Nephron progenitor cell (in vitro differentiated cells): ENCODE measurements at regions not wholly inside any gene's neighbourhood (a gene's known extent, or its start where the extent isn't known, plus 50 kb on each side); places are given as distances from the start of the nearest gene placed in this dataset.

Source experiments
- DNase-seq: peaks from one replicate; pipeline ENCODE4 v3.0.0; 2021
- H3K27ac Mint-ChIP-seq: 2 replicates; pipeline ENCODE4 v1.8.0; 2021; ENCODE audit warnings: mild to moderate bottlenecking, moderate library complexity, mixed read lengths
- H3K27me3 Mint-ChIP-seq: 2 replicates; pipeline ENCODE4 v1.8.0; 2021; ENCODE audit warnings: mild to moderate bottlenecking, low read depth, mixed read lengths; ENCODE audit not compliant: poor library complexity
- H3K36me3 Mint-ChIP-seq: 2 replicates; pipeline ENCODE4 v1.8.0; 2021; ENCODE audit warnings: low read depth, mixed read lengths
- H3K4me1 Mint-ChIP-seq: 2 replicates; pipeline ENCODE4 v1.8.0; 2021; ENCODE audit warnings: mixed read lengths
- H3K4me3 Mint-ChIP-seq: 2 replicates; pipeline ENCODE4 v1.8.0; 2021; ENCODE audit warnings: mild to moderate bottlenecking, moderate library complexity, mixed read lengths
- H3K9me3 Mint-ChIP-seq: 2 replicates; pipeline ENCODE4 v1.8.0; 2021; ENCODE audit warnings: mild to moderate bottlenecking, moderate library complexity, mixed read lengths
- TF ChIP-seq, protein P1 (sequence below): fragments of 200-600 bp; sonication (generic); IDR thresholded peaks from 2 replicates; pipeline ENCODE4 v1.5.0; 2021; ENCODE audit warnings: antibody characterized with exemption

DNA sequence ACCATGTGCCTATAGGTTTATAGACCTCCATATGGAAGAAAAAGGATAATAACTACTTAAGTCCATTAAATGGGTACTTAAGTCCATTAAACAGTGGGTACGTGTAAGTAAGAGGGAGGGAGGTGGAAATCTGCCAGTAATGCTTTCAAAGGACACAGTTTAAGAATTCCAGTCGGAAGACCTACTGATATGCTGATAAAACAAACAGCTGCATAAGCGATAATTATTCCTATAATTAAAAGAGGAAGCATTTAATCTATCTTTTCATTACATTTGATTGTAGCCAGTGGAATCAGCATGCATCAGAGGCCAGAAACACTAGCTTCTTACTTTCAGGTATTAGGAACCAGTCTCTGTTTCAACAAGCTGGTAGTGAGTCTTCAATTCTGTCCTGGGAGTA lies 96.4 kb upstream of the DDX18 start:
- H3K36me3 Mint-ChIP-seq: no peaks in the 10 kb centered on the region
- no peak overlapping the region for H3K4me3 Mint-ChIP-seq
- peaks cover 10% of the 10 kb centered on the region for H3K27me3 Mint-ChIP-seq
- no peak for DNase-seq
- TF ChIP-seq, protein P1, sequence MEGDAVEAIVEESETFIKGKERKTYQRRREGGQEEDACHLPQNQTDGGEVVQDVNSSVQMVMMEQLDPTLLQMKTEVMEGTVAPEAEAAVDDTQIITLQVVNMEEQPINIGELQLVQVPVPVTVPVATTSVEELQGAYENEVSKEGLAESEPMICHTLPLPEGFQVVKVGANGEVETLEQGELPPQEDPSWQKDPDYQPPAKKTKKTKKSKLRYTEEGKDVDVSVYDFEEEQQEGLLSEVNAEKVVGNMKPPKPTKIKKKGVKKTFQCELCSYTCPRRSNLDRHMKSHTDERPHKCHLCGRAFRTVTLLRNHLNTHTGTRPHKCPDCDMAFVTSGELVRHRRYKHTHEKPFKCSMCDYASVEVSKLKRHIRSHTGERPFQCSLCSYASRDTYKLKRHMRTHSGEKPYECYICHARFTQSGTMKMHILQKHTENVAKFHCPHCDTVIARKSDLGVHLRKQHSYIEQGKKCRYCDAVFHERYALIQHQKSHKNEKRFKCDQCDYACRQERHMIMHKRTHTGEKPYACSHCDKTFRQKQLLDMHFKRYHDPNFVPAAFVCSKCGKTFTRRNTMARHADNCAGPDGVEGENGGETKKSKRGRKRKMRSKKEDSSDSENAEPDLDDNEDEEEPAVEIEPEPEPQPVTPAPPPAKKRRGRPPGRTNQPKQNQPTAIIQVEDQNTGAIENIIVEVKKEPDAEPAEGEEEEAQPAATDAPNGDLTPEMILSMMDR: no peak
- peaks cover 8% of the 10 kb centered on the region for H3K9me3 Mint-ChIP-seq
- H3K4me1 Mint-ChIP-seq: peaks cover 5% of the 10 kb centered on the region
- no peak overlapping the region for H3K27ac Mint-ChIP-seq

DNA sequence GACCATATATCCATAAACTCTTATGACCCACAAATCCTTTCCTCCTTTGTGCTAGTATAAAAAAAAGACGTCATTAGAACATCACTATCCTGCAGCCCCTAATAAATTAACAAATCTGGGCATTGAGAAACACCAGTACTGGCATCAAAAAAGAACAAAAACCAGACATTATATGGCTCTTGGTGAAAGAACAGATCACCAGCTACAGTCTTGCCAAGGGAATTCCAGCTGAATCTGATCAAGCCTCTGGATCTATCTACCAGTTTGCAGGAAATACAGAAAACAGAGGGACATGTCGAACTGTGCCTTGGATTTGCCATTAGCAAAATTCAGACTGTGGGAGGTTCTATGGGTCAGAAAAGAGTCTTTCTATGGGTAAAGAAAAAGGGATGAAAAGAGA lies 93.7 kb upstream of the DDX18 start:
- Mint-ChIP-seq H3K36me3 (no peaks in the 10 kb centered on the region), H3K27me3 (peaks cover 6% of the 10 kb centered on the region)

DNA sequence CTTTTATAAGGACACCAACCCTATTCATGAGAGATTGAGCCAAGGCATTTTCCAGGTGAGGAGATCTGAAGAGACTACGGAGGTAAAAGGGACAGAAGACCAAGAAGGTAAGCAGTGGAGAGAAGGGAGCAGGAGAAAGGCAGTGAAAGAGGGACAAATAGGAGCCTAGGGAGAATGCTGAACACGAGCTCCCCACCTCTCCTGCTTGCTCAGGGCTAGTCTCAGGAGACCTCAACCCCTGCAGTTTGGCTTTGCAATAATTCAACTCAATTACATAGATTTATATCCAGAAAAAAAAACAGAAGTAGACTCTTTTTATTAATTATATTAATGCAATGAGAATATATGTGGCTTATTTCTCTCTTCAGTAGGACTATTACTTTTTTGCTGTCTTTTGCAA lies 91.0 kb upstream of the DDX18 start:
- Mint-ChIP-seq H3K27ac (no peak overlapping the region), H3K4me1 (peaks cover 5% of the 10 kb centered on the region), H3K4me3 (no peak overlapping the region), H3K27me3 (peaks cover 6% of the 10 kb centered on the region), H3K36me3 (no peaks in the 10 kb centered on the region), H3K9me3 (peaks cover 21% of the 10 kb centered on the region)
- TF ChIP-seq, protein P1: no peak
- DNase-seq: no peak

More for the DNA sequence above, 93.7 kb upstream of the DDX18 start:
- DNase-seq: no peak
- H3K4me3 Mint-ChIP-seq: no peak overlapping the region
- H3K4me1 Mint-ChIP-seq: peaks cover 5% of the 10 kb centered on the region
- no peak overlapping the region for H3K27ac Mint-ChIP-seq
- TF ChIP-seq, protein P1: no peak
- H3K9me3 Mint-ChIP-seq: peaks cover 21% of the 10 kb centered on the region

DNA sequence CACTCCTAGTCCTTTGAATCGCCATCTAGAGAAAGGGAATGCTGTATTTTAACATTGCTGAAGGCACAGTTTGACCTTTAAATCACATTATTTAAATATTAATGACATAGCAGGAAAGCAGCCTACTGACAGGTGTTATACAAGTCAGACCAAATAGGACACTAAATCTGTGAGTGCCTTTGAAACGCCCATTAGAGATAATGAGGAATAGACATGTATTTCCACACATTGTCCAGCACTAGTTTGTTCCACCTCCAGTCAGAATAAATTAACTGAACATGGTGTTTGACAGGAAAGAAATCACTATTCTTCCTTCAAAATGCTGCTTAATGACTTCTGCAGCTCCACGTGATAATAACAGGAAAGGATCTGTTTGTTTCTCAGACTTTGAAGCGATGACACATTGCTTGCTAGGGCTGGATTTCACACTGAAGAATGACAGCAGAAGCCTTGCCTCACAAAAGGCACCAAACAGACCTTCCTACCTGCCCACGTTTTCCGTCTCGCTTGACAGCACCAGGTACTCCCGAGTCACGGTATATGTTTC lies 90.5 kb upstream of the DDX18 start:
- no peak for DNase-seq
- H3K27ac Mint-ChIP-seq: no peak overlapping the region
- peaks cover 21% of the 10 kb centered on the region for H3K9me3 Mint-ChIP-seq
- H3K4me3 Mint-ChIP-seq: no peak overlapping the region
- peaks cover 6% of the 10 kb centered on the region for H3K27me3 Mint-ChIP-seq
- no peaks in the 10 kb centered on the region for H3K36me3 Mint-ChIP-seq
- peaks cover under 1% of the 10 kb centered on the region for H3K4me1 Mint-ChIP-seq
- TF ChIP-seq, protein P1: no peak

DNA sequence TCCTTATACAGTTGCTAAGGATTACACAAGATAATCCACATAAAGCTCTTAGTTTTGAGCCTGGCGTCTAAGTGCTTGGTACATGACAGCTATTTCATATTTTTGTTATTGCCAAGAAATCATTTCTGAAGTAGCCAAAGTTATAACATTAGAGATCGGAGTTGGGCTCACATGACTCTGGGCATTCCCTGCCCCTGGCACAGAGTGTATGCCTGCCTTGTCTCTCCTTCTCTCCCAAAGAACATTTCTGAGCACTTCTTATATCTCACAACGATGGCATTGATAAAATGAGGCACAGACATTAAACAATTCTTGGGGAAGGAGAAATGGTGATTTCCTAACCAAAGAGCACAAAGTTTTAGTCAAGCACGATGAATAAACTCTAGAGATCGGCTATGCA lies 87.7 kb upstream of the DDX18 start:
- H3K27me3 Mint-ChIP-seq: no peaks in the 10 kb centered on the region
- H3K9me3 Mint-ChIP-seq: peaks cover 24% of the 10 kb centered on the region
- H3K4me1 Mint-ChIP-seq: no peaks in the 10 kb centered on the region
- TF ChIP-seq, protein P1: no peak
- no peaks in the 10 kb centered on the region for H3K36me3 Mint-ChIP-seq
- H3K27ac Mint-ChIP-seq: no peak overlapping the region
- DNase-seq: no peak
- no peak overlapping the region for H3K4me3 Mint-ChIP-seq

DNA sequence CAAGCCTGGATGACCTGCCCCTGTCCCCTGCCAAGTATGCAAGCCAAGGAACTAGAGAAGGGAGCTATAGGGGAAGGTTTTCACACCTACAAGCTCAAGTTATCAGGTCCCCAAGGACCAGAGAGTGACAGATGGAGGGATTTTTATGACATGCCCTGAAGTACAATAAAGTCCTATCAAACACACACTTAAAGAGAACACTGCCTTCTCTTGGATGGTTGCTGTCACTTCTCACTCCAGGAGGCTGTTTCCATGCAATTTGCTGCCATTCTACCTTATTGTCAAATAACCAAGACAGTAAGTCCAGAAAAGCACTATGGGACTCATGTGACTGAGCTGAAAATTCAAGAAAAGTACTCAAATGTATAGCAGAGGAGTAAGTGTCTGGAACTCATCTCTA lies 76.6 kb upstream of the DDX18 start:
- H3K36me3 Mint-ChIP-seq: no peaks in the 10 kb centered on the region
- no peak overlapping the region for H3K27ac Mint-ChIP-seq
- no peak overlapping the region for H3K4me3 Mint-ChIP-seq
- H3K4me1 Mint-ChIP-seq: no peaks in the 10 kb centered on the region
- DNase-seq: no peak
- H3K27me3 Mint-ChIP-seq: peaks cover 5% of the 10 kb centered on the region
- TF ChIP-seq, protein P1: no peak
- peaks cover 1% of the 10 kb centered on the region for H3K9me3 Mint-ChIP-seq
